OCI-LY7 (cell line): ENCODE measurements at regions not wholly inside any gene's neighbourhood (a gene's known extent, or its start where the extent isn't known, plus 50 kb on each side); places are given as distances from the start of the nearest gene placed in this dataset.
"Not testable (repeated sequence)": the region's sequence is repeated elsewhere in the genome, so short reads cannot be mapped to it uniquely, and the experiment has no call there.

ENCODE experiments used
- BruUV-seq: library from RNA; stranded (reverse); fragments of 400-500 nt; replicated peaks from 2 replicates; lab custom pipeline; 2021; lab: Mats Ljungman, UMichigan
- CTCF ChIA-PET: fragments of 300-600 bp; sonication (Branson Sonifier 250); formaldehyde crosslinking; loops from one replicate; lab custom pipeline; 2022; ENCODE audit warnings: antibody characterized with exemption; ENCODE audit not compliant: unreplicated experiment; lab: Charles Lee
- POLR2A ChIA-PET: fragments of 300-600 bp; sonication (Branson Sonifier 250); formaldehyde crosslinking; loops from one replicate; lab custom pipeline; 2022; ENCODE audit warnings: antibody characterized with exemption; lab: Charles Lee
- DNase-seq: peaks from one replicate; pipeline ENCODE4 v3.0.0-alpha.2; 2015; ENCODE audit warnings: low spot score
- H2AFZ ChIP-seq: fragments of 200-600 bp; sonication (generic), shearing (Covaris generic); 2 replicates; pipeline ENCODE4 v1.6.1; 2014; ENCODE audit warnings: mild to moderate bottlenecking, antibody characterized with exemption, low read length, moderate library complexity
- H3K27ac ChIP-seq: fragments of 200-600 bp; sonication (generic); 2 replicates; pipeline ENCODE4 v1.5.1; 2014; ENCODE audit warnings: mixed run types, low read depth, mild to moderate bottlenecking, moderate library complexity, low read length, inconsistent platforms; ENCODE audit not compliant: poor library complexity, severe bottlenecking
- H3K36me3 ChIP-seq: fragments of 200-600 bp; sonication (generic); 2 replicates; pipeline ENCODE4 v1.6.1; 2014; ENCODE audit warnings: mild to moderate bottlenecking, antibody characterized with exemption, low read length, moderate library complexity, mixed read lengths; ENCODE audit not compliant: insufficient read depth
- H3K4me1 ChIP-seq: fragments of 200-600 bp; sonication (generic); 2 replicates; pipeline ENCODE4 v1.5.1; 2014; ENCODE audit warnings: mild to moderate bottlenecking, low read length; ENCODE audit not compliant: insufficient read depth, poor library complexity, severe bottlenecking
- H3K4me2 ChIP-seq: fragments of 200-600 bp; sonication (generic); 2 replicates; pipeline ENCODE4 v1.6.1; 2014; ENCODE audit warnings: mild to moderate bottlenecking, low read length
- H3K4me3 ChIP-seq: fragments of 200-600 bp; sonication (generic); 2 replicates; pipeline ENCODE4 v1.5.1; 2014; ENCODE audit warnings: mild to moderate bottlenecking, low read depth, low read length; ENCODE audit not compliant: poor library complexity, severe bottlenecking
- H3K79me2 ChIP-seq: fragments of 200-600 bp; sonication (generic); 2 replicates; pipeline ENCODE4 v1.6.1; 2016; ENCODE audit warnings: low read depth, mild to moderate bottlenecking, low read length, moderate library complexity, mixed read lengths; ENCODE audit not compliant: insufficient read depth
- H3K9me2 ChIP-seq: fragments of 200-600 bp; sonication (generic); 2 replicates; pipeline ENCODE4 v1.6.1; 2016; ENCODE audit warnings: mild to moderate bottlenecking, low read length, mixed read lengths; ENCODE audit not compliant: insufficient read depth
- H3K9me3 ChIP-seq: fragments of 200-600 bp; sonication (generic); 2 replicates; pipeline ENCODE4 v1.6.1; 2014; ENCODE audit warnings: mild to moderate bottlenecking, mixed run types, low read length, mixed read lengths
- H4K20me1 ChIP-seq: fragments of 200-600 bp; sonication (generic); 2 replicates; pipeline ENCODE4 v1.6.1; 2014; ENCODE audit warnings: mild to moderate bottlenecking, antibody characterized with exemption, low read length, moderate library complexity, mixed read lengths; ENCODE audit not compliant: insufficient read depth
- CTCF ChIP-seq: fragments of 200-600 bp; sonication (generic); conservative IDR thresholded peaks from 2 replicates; pipeline ENCODE4 v1.5.1; 2014; ENCODE audit warnings: mild to moderate bottlenecking, antibody characterized with exemption, low read length, moderate library complexity, mixed read lengths
- EZH2phosphoT487 ChIP-seq: fragments of 200-600 bp; sonication (generic); IDR thresholded peaks from 2 replicates; pipeline ENCODE4 v1.6.1; 2018; ENCODE audit warnings: low read depth, borderline replicate concordance, mild to moderate bottlenecking, mixed run types, antibody characterized with exemption, low read length, moderate library complexity, mixed read lengths
- intact Hi-C: fragments of 100-400 bp; cut with micrococcal nuclease; formaldehyde crosslinking; loops from one replicate; pipeline ENCODE4 v1.10.0; 2022; ENCODE audit not compliant: unreplicated experiment

- TF ChIP-seq CTCF (no peak), EZH2phosphoT487 (no peak)
- intact Hi-C loops: no loop called here
- H3K4me2 ChIP-seq: no peak overlapping the region
- no peaks in the 10 kb centered on the region for H3K79me2 ChIP-seq
- ChIA-PET CTCF (no interaction called here), POLR2A (no interaction called here)
- peaks cover 50% of the 10 kb centered on the region for H3K4me1 ChIP-seq
- H4K20me1 ChIP-seq: no peaks in the 10 kb centered on the region
- no peak overlapping the region for H3K27ac ChIP-seq
- H3K9me2 ChIP-seq: no peaks in the 10 kb centered on the region
- no peaks in the 10 kb centered on the region for H3K36me3 ChIP-seq
- no TSS peak for BruUV-seq
- no peak overlapping the region for H3K4me3 ChIP-seq
- no peak overlapping the region for H2AFZ ChIP-seq
- no peak for DNase-seq
- H3K9me3 ChIP-seq: peaks cover 6% of the 10 kb centered on the region; the same call in 1 of the 2 replicates
Observed at GRCh38 chr2:132272713-132273112, 111.0 kb upstream of the ANKRD30BL start.

- H3K36me3 ChIP-seq, H3K4me3 ChIP-seq, DNase-seq, intact Hi-C loops, H4K20me1 ChIP-seq, H3K79me2 ChIP-seq, BruUV-seq, H3K4me2 ChIP-seq, CTCF ChIA-PET, H2AFZ ChIP-seq, H3K9me3 ChIP-seq, H3K27ac ChIP-seq, H3K9me2 ChIP-seq, POLR2A ChIA-PET: not testable (repeated sequence)
- peaks cover 52% of the 10 kb centered on the region for H3K4me1 ChIP-seq
Observed at GRCh38 chr2:132273585-132273984, 111.8 kb upstream of the ANKRD30BL start.

- Histone ChIP-seq H3K9me2 (no peaks in the 10 kb centered on the region), H3K4me1 (peaks cover 49% of the 10 kb centered on the region), H4K20me1 (no peaks in the 10 kb centered on the region), H2AFZ (no peak overlapping the region), H3K36me3 (no peaks in the 10 kb centered on the region), H3K9me3 (peaks cover 13% of the 10 kb centered on the region; the same call in 1 of the 2 replicates), H3K79me2 (no peaks in the 10 kb centered on the region), H3K27ac (no peak overlapping the region), H3K4me2 (no peak overlapping the region), H3K4me3 (no peak overlapping the region)
- DNase-seq: no peak
- intact Hi-C loops: no loop called here
- TF ChIP-seq EZH2phosphoT487: no peak
- TF ChIP-seq CTCF: no peak
- ChIA-PET CTCF (no interaction called here), POLR2A (no interaction called here)
- no TSS peak for BruUV-seq
Observed at GRCh38 chr2:132274000-132274399, 112.2 kb upstream of the ANKRD30BL start.
